ENCODE measurements at regions not wholly inside any gene's neighbourhood (a gene's known extent, or its start where the extent isn't known, plus 50 kb on each side); places are given as distances from the start of the nearest gene placed in this dataset.

- no peak for DNase-seq (ENCODE audit: low spot score)
- intact Hi-C loops (cut with micrococcal nuclease; ENCODE audit: unreplicated experiment) = no loop called here
- POLR2A ChIA-PET = no interaction called here
- H3K4me1 ChIP-seq (ENCODE audit: insufficient read depth, low read length, poor library complexity, severe bottlenecking) = no peaks in the 10 kb centered on the region
- H2AFZ ChIP-seq (ENCODE audit: low read length) = no peak overlapping the region
- no peaks in the 10 kb centered on the region for H3K9me3 ChIP-seq (ENCODE audit: low read length)
- H4K20me1 ChIP-seq (ENCODE audit: insufficient read depth, low read length) = no peaks in the 10 kb centered on the region
- H3K4me3 ChIP-seq (ENCODE audit: low read depth, low read length, poor library complexity, severe bottlenecking) = no peak overlapping the region
- H3K9me2 ChIP-seq (ENCODE audit: insufficient read depth, low read length) = no peaks in the 10 kb centered on the region
- H3K79me2 ChIP-seq (ENCODE audit: insufficient read depth, low read depth, low read length) = no peaks in the 10 kb centered on the region
- H3K4me2 ChIP-seq (ENCODE audit: low read length) = no peak overlapping the region
- no peaks in the 10 kb centered on the region for H3K36me3 ChIP-seq (ENCODE audit: insufficient read depth, low read length)
- no peak overlapping the region for H3K27ac ChIP-seq (ENCODE audit: low read depth, low read length, poor library complexity, severe bottlenecking)
- CTCF ChIA-PET (ENCODE audit: unreplicated experiment) = no interaction called here
- no TSS peak for BruUV-seq (replicated peaks)
- TF ChIP-seq CTCF (conservative IDR thresholded peaks at IDR 0.05; ENCODE audit: low read length) (no peak), EZH2phosphoT487 (IDR thresholded peaks at IDR 0.05; ENCODE audit: borderline replicate concordance, low read depth, low read length) (no peak)
Observed at GRCh38 chr2:194395818-194396217, 1261.2 kb upstream of the SLC39A10 start.

DNA sequence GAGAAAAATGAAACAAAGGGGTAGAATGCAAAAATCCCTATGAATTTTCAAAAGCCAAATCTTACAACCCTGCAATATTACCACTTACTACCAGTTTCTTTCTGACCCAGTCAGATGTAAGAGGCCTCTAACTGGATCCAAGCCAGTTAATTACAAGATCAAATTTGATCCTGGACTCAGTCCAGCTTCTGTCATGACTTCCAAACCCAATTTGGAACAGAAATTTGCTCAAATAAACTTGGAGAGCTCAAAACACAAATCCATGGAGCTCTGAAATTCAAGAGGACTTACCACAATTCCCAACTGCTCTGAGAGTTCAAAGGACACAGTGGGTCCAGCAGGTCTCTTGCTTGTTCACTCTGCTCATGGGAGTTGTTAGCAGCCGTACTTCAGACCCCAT lies 1271.7 kb upstream of the SLC39A10 start:
- TF ChIP-seq EZH2phosphoT487 (IDR thresholded peaks at IDR 0.05; ENCODE audit: borderline replicate concordance, low read depth, low read length) = no peak
- TF ChIP-seq CTCF (conservative IDR thresholded peaks at IDR 0.05; ENCODE audit: low read length) = no peak
- Histone ChIP-seq H3K9me3 (ENCODE audit: low read length) (peaks cover 16% of the 10 kb centered on the region; the same call in 1 of the 2 replicates), H3K9me2 (ENCODE audit: insufficient read depth, low read length) (no peaks in the 10 kb centered on the region), H2AFZ (ENCODE audit: low read length) (no peak overlapping the region), H3K79me2 (ENCODE audit: insufficient read depth, low read depth, low read length) (no peaks in the 10 kb centered on the region), H3K4me1 (ENCODE audit: insufficient read depth, low read length, poor library complexity, severe bottlenecking) (no peaks in the 10 kb centered on the region), H3K36me3 (ENCODE audit: insufficient read depth, low read length) (no peaks in the 10 kb centered on the region), H3K4me3 (ENCODE audit: low read depth, low read length, poor library complexity, severe bottlenecking) (no peak overlapping the region), H4K20me1 (ENCODE audit: insufficient read depth, low read length) (no peaks in the 10 kb centered on the region), H3K27ac (ENCODE audit: low read depth, low read length, poor library complexity, severe bottlenecking) (no peak overlapping the region), H3K4me2 (ENCODE audit: low read length) (no peak overlapping the region)
- CTCF ChIA-PET (ENCODE audit: unreplicated experiment) = no interaction called here
- POLR2A ChIA-PET = interaction anchor here (1.2 kb wide), 1 partner anchor 593 kb away, joined by 3 read pairs; no protein-coding TSS in a partner anchor
- intact Hi-C loops (cut with micrococcal nuclease; ENCODE audit: unreplicated experiment) = no loop called here
- DNase-seq (ENCODE audit: low spot score) = no peak
- no TSS peak for BruUV-seq (replicated peaks)

GRCh38 chr2:194383401-194383800 lies 1273.6 kb upstream of the SLC39A10 start:
- intact Hi-C loops (cut with micrococcal nuclease; ENCODE audit: unreplicated experiment) = no loop called here
- DNase-seq (ENCODE audit: low spot score) = peak; percentile 40
- no peak overlapping the region for H2AFZ ChIP-seq (ENCODE audit: low read length)
- H3K79me2 ChIP-seq (ENCODE audit: insufficient read depth, low read depth, low read length) = no peaks in the 10 kb centered on the region
- POLR2A ChIA-PET = no interaction called here
- CTCF ChIA-PET (ENCODE audit: unreplicated experiment) = no interaction called here
- TF ChIP-seq EZH2phosphoT487 (IDR thresholded peaks at IDR 0.05; ENCODE audit: borderline replicate concordance, low read depth, low read length) = no peak
- no peaks in the 10 kb centered on the region for H3K36me3 ChIP-seq (ENCODE audit: insufficient read depth, low read length)
- H4K20me1 ChIP-seq (ENCODE audit: insufficient read depth, low read length) = no peaks in the 10 kb centered on the region
- H3K9me3 ChIP-seq (ENCODE audit: low read length) = peaks cover 16% of the 10 kb centered on the region; the same call in 1 of the 2 replicates
- no peaks in the 10 kb centered on the region for H3K9me2 ChIP-seq (ENCODE audit: insufficient read depth, low read length)
- no peaks in the 10 kb centered on the region for H3K4me1 ChIP-seq (ENCODE audit: insufficient read depth, low read length, poor library complexity, severe bottlenecking)
- H3K4me3 ChIP-seq (ENCODE audit: low read depth, low read length, poor library complexity, severe bottlenecking) = no peak overlapping the region
- H3K27ac ChIP-seq (ENCODE audit: low read depth, low read length, poor library complexity, severe bottlenecking) = no peak overlapping the region
- BruUV-seq (replicated peaks) = no TSS peak
- H3K4me2 ChIP-seq (ENCODE audit: low read length) = no peak overlapping the region
